Transverse colon (tissue), 4 donors: ENCODE measurements at regions not wholly inside any gene's neighbourhood (a gene's known extent, or its start where the extent isn't known, plus 50 kb on each side); places are given as distances from the start of the nearest gene placed in this dataset.

Experiments used
- DNase-seq: peaks from one replicate; pipeline ENCODE4 v3.0.0-alpha.2; 2019
- H3K27ac ChIP-seq, 4 donors: fragments of 200-600 bp; sonication (generic); 2 replicates each; pipeline ENCODE4 v1.5.1; 2016 to 2018; ENCODE audit warnings: inconsistent platforms in 4 of 4
- H3K27me3 ChIP-seq: fragments of 200-600 bp; sonication (generic); 2 replicates; pipeline ENCODE4 v1.5.1; 2017; ENCODE audit warnings: inconsistent platforms
- H3K36me3 ChIP-seq, 4 donors: fragments of 200-600 bp; sonication (generic); 2 replicates each; pipeline ENCODE4 v1.5.1; 2017 to 2019; ENCODE audit warnings: inconsistent platforms in 4 of 4
- H3K4me1 ChIP-seq, 4 donors: fragments of 200-600 bp; sonication (generic); 2 replicates each; pipeline ENCODE4 v1.5.1; 2017 to 2020; ENCODE audit warnings: inconsistent platforms in 4 of 4
- H3K4me3 ChIP-seq, 4 donors: fragments of 200-600 bp; sonication (generic); 1 replicate in 1 of 4; 2 replicates in 3 of 4; pipeline versions ENCODE4 v1.5.1 to v1.6.1; 2017 to 2019; ENCODE audit warnings: inconsistent platforms in 4 of 4
- H3K9me3 ChIP-seq, 2 donors: fragments of 200-600 bp; sonication (generic); 2 replicates each; pipeline ENCODE4 v1.5.1; 2017 to 2019; ENCODE audit warnings: inconsistent platforms in 2 of 2
- CTCF ChIP-seq, 5 experiments: fragments of 200-600 bp in 3 of 5; fragments of 450-650 bp in 2 of 5; sonication (generic) in 3 of 5; IDR thresholded peaks; 1 replicate in 2 of 5; 2 replicates in 3 of 5; pipeline ENCODE4 v1.5.1; 2016 to 2017; ENCODE audit warnings: antibody characterized with exemption in 5 of 5, inconsistent platforms in 3 of 5, mild to moderate bottlenecking in 2 of 5, moderate library complexity in 1 of 5
- EP300 ChIP-seq: sonication (generic); formaldehyde crosslinking; IDR thresholded peaks from one replicate; pipeline ENCODE4 v1.6.1; 2017; ENCODE audit warnings: antibody characterized with exemption, low read depth
- POLR2A ChIP-seq: fragments of 450-650 bp; IDR thresholded peaks from one replicate; pipeline ENCODE4 v1.6.1; 2016; ENCODE audit warnings: antibody characterized with exemption, mild to moderate bottlenecking, moderate library complexity
- POLR2AphosphoS5 ChIP-seq, 3 donors: sonication (generic); formaldehyde crosslinking; IDR thresholded peaks; one replicate each; pipeline ENCODE4 v1.6.1; 2016; ENCODE audit warnings: antibody characterized with exemption in 3 of 3
- WGBS, 2 donors: methylation state at CpG; one replicate each; pipeline ENCODE4 v1.1.5; 2018; ENCODE audit warnings: low coverage in 1 of 2; 5-methylcytosine and 5-hydroxymethylcytosine counted together
- in situ Hi-C, 4 donors: fragments of 200-750 bp; cut with MboI; loops; one replicate each; pipeline versions ENCODE4 v1.15.0 to v1.15.1; 2017; ENCODE audit warnings: low sequenced_read_pairs in 3 of 4, low pct_ligation_motif_present in 1 of 4, low pct_unique_long_range_greater_than_20kb in 1 of 4
- intact Hi-C: fragments of 100-400 bp; cut with DNase I; formaldehyde crosslinking; loops from one replicate; pipeline ENCODE4 v1.15.1; 2023; ENCODE audit warnings: low total_unique reads

- in situ Hi-C loops (no loop called here), intact Hi-C loops (no loop called here)
- Histone ChIP-seq H3K4me1 (no peaks in the 10 kb centered on the region), H3K9me3 (no peaks in the 10 kb centered on the region), H3K27me3 (no peaks in the 10 kb centered on the region), H3K36me3 (no peaks in the 10 kb centered on the region), H3K27ac (no peak overlapping the region), H3K4me3 (no peak overlapping the region)
- no peak for DNase-seq
- 74 to 81% methylated on average over 3 to 5 of the region's 5 CpGs for WGBS, 2 donors
- no peak for TF ChIP-seq POLR2A
- no peak for TF ChIP-seq EP300
- no peak for TF ChIP-seq CTCF (IDR thresholded peaks at IDR 0.05)
- TF ChIP-seq POLR2AphosphoS5 (IDR thresholded peaks at IDR 0.05) = no peak
These were observed 223.0 kb downstream of the NR2F2 start for GRCh38 chr15:96553451-96553850.

- Histone ChIP-seq H3K27ac (no peak overlapping the region), H3K4me3 (no peak overlapping the region), H3K4me1 (no peaks in the 10 kb centered on the region), H3K27me3 (no peaks in the 10 kb centered on the region), H3K9me3 (no peaks in the 10 kb centered on the region), H3K36me3 (no peaks in the 10 kb centered on the region)
- 80 to 90% methylated on average over 4 to 6 of the region's 6 CpGs for WGBS, 2 donors
- intact Hi-C loops = no loop called here
- DNase-seq = no peak
- TF ChIP-seq POLR2AphosphoS5 (IDR thresholded peaks at IDR 0.05) (no peak), CTCF (IDR thresholded peaks at IDR 0.05) (no peak), EP300 (no peak), POLR2A (no peak)
- in situ Hi-C loops = no loop called here
These were observed 223.4 kb downstream of the NR2F2 start for GRCh38 chr15:96553931-96554330.

GRCh38 chr15:96554541-96554940 lies 224.0 kb downstream of the NR2F2 start:
- no peak overlapping the region for H3K4me3 ChIP-seq
- no peaks in the 10 kb centered on the region for H3K9me3 ChIP-seq
- H3K36me3 ChIP-seq = no peaks in the 10 kb centered on the region
- intact Hi-C loops (no loop called here), in situ Hi-C loops (no loop called here)
- H3K4me1 ChIP-seq = no peaks in the 10 kb centered on the region
- H3K27ac ChIP-seq = no peak overlapping the region
- no peaks in the 10 kb centered on the region for H3K27me3 ChIP-seq
- no peak for TF ChIP-seq POLR2A
- TF ChIP-seq CTCF (IDR thresholded peaks at IDR 0.05) = no peak
- no peak for TF ChIP-seq EP300
- no peak for TF ChIP-seq POLR2AphosphoS5 (IDR thresholded peaks at IDR 0.05)
- no peak for DNase-seq

GRCh38 chr15:96559087-96559486 lies 228.6 kb downstream of the NR2F2 start:
- intact Hi-C loops (no loop called here), in situ Hi-C loops (no loop called here)
- Histone ChIP-seq H3K36me3 (no peaks in the 10 kb centered on the region), H3K4me1 (no peaks in the 10 kb centered on the region), H3K9me3 (no peaks in the 10 kb centered on the region), H3K27me3 (no peaks in the 10 kb centered on the region), H3K27ac (no peak overlapping the region), H3K4me3 (no peak overlapping the region)
- WGBS, 2 donors = 94% methylated on average over 1 of the region's 1 CpG; no CpG with 5 or more reads in 1 of the 2 donors
- DNase-seq = no peak
- TF ChIP-seq POLR2AphosphoS5 (IDR thresholded peaks at IDR 0.05) (no peak), EP300 (no peak), POLR2A (no peak), CTCF (IDR thresholded peaks at IDR 0.05) (no peak)
